ENCODE measurements at regions not wholly inside any gene's neighbourhood (a gene's known extent, or its start where the extent isn't known, plus 50 kb on each side); places are given as distances from the start of the nearest gene placed in this dataset.

DNA sequence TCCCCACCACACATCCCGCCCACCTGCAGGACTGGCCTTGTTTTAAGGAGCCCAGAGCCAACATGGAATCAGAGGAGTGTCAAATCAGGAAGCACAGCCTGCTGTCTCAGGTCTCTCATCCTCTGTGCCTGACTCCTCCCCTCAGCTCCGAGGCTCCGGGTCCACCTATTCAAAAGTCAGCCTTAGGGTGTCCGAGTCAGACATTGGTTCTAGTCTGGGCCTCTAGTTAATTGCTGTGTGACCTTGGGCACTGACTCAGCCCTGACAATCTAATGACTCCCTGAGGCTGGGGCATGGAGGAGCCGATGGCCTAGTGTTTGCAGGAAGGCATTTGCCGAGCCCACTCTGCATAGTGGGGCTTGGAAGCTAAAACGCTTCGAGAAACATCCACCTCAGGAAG, 223.1 kb upstream of the PPP2R2D start:
- no peak for DNase-seq

DNA sequence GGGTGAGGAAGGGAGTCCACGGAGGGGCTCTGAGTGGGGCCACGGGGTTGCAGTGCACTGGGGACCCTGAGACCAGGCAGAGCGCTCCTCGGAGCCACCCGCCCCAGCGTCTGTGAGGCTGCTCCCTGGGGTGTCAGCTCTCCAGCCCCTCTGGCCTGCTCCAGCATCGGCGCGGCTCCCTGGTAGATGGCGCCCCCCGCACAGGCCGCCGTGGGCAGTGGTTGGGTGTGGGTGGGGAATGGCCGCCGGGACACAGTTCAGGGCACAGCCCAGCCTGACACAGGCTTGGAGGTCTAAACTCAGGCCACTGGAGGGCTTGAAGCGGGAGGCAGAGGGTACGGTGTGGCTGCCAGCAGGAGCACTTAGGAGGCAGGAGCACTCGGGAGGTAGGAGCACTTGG, 222.6 kb upstream of the PPP2R2D start:
- no peak for DNase-seq

DNA sequence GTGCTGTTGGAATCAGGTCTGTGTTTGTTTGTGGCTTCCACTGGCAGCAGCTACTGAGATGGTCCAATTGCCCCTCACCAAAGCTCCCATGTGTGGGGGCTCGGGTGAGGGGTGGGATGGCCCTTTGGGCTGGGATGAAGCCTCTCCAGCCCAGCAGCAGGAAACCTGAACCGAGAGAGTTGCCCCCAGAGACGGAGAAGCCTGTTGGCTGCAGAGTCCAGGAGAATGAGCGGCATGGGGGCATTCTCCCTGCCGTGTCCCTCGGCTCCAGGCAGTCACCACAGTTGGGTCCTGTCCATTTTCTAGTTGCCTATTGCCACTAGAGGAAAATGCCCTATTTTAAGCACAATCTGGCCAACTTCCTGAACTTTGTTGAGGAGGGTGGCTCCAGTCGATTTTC, 222.2 kb upstream of the PPP2R2D start:
- DNase-seq, result no peak

DNA sequence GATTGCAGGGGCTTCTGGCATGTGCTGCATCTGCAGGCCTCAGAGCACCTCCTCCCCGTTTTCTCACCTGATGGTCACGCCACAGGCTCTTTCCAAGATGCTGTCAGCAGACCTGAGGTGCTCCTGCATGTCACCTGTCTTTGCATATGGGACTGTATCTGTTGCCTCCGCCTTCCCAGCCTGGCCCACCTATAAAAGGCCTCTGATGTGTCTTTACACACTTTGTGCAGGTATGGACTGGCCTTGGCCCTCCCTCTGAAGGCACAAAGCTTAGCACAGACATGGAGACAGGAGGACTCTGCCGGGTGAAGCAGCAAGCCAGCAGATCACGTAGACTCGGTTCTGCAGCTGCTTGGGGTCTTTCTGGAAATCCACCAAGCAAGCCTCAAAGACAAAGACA, 220.9 kb upstream of the PPP2R2D start:
- no peak for DNase-seq

- DNase-seq, result no peak
Measured at GRCh38 chr10:131681122-131681521, 219.7 kb upstream of the PPP2R2D start.

- no peak for DNase-seq
Measured at GRCh38 chr10:131681656-131682055, 219.2 kb upstream of the PPP2R2D start.

GRCh38 chr10:131682271-131682962, 218.4 kb upstream of the PPP2R2D start:
- DNase-seq, result no peak

- DNase-seq, result no peak
Measured at GRCh38 chr10:131683281-131683861, 217.4 kb upstream of the PPP2R2D start.

- no peak for DNase-seq
Measured at GRCh38 chr10:131683941-131684340, 216.9 kb upstream of the PPP2R2D start.

DNA sequence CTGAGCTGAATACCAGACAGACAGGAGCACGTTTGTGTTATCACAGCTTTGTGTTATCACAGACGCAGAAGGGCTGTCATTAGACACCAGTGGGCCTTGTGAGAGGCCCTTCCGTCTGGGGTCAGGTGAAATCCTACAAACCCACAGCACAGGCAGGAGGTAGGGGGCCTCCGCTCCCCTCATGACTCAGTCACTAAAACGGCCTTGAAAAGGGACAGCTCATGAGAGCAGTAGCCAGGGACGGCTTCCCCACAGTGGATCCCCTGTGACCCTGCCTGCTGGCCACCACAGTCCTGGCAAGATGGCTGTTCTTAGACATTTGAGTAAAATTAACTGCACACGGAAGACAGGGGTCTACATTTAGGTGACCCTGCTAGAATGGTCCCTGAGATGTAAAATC, 215.8 kb upstream of the PPP2R2D start:
- DNase-seq, result no peak

DNA sequence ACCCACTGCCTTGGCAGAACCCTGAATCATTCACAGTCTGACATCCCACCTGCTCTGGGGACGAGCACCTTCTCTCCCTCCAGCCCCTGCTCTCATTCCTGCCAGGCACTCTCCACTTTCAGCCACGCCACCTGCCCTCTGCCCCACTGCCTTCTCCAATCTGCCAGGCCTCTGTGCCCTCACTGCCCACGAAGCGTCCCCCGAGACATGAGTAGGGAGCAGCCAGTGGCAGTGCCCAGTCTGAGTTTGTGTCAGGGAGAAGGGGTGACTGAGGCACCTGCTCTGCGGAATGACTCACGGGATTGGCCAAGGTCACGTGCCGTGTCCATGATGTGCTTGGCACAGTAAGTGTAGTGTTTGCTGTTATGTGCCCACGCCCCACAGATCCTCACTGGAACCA, 215.2 kb upstream of the PPP2R2D start:
- no peak for DNase-seq

GRCh38 chr10:131686781-131687420, 213.9 kb upstream of the PPP2R2D start:
- DNase-seq, result no peak

DNA sequence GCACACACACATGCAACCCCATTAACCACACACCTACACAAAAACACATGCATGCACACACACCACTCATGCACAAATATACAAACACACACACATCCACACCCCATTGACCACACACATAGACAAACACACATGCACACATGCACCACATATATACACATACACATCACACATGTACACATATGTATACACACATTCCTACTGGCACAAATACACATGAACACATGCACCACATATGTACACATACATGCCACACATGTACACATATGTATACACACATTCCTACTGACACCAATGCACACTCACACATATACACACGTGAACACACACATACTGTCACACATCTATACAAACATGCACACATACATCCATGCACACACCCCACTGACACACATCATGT, 212.5 kb upstream of the PPP2R2D start:
- DNase-seq, result no peak

DNA sequence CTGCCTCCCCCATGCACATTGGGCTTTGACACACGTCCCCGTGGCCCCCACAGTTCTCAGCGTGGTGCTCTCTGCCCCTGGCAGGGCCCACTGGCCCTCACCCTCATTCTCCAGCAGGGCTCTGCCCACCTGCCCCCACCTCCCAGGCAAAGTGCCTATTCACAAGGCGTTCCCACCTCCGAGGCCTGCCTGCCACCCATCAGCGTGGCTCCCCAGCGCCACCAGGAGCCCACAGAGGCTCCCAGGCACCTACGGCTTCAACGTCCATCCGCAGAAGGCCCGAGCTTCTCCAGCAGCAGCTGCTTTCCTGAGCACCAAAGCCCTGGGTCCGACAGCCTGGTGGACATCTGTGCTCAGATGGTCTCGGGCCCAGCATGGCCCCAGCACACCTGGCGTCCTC, 211.8 kb upstream of the PPP2R2D start:
- no peak for DNase-seq

DNA sequence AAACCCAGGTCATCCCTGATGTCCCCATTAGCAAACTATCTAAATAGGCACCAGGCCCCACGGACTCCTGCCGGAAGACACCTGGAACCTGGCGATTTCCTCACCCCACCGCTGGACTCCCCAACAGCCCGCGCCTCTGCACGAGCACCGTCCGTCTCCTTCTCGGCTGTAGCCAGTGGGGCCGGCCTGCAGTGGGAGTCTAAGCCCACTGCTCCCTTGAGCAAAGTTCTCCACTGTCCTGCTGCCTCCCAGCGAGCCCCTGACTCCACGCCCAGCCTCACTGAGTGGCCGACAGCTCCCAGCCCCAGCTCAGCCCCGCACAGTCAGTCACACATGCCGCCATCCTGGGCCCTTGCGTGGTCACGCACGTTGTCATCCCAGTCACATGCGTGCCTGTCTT, 211.3 kb upstream of the PPP2R2D start:
- DNase-seq, result no peak

DNA sequence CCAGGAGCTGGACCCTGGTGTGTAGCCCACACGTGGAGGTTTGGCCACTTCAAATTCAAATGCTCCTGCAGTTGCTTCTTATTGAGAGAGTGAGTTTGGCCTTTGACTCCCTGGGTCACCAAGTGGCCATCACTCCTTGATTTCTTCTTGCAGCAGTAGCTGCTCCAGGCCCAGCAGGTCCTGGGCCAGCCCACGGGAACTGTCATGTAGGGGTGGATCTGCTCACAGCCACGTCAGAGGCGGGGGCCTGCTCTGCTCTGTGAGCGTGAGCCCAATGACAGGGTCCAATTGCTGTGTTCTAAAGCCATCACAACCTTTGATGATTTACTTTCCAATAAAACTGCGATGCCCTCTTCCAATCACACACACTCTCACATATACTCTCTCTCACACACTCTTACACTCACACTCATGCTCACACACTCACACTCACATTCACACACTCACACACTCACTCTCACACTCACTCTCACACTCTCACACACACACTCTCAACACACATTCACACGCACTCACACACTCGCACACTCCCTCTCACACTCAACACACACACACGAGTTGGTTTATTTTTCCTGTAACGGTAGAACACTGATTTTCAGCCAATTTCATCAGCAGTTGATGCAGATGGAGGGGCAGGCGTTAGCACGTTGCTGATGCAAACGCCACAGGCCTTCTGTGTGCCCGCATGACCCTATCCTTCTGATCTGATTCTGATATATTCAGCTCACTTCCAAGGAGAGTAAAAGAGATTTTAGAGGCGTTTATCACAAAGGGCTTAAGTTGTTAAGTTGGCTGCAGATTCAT, 210.7 kb upstream of the PPP2R2D start:
- DNase-seq, result no peak

DNA sequence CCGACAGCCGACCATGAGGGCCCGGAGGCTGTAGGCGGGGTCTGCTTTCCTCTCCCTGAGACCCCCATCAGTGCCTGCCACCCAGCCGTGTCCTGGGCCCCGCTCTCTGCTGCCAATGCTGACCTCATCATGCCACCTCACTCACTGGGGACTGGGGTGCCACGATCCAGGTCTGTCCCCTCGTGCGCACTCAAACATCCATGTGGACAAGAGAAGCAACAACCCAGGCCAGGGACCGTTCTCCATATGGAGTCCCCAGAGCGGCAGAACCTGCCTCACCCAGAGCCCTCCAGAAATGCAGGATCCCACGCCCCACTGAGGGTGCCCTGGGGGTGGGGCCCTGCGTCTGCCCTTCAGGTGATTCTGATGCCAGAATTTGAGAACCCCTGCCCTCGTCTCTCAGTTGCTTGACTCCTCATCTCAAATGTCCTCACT, 210.0 kb upstream of the PPP2R2D start:
- DNase-seq, result no peak

GRCh38 chr10:131691481-131692090, 209.2 kb upstream of the PPP2R2D start:
- DNase-seq, result no peak

DNA sequence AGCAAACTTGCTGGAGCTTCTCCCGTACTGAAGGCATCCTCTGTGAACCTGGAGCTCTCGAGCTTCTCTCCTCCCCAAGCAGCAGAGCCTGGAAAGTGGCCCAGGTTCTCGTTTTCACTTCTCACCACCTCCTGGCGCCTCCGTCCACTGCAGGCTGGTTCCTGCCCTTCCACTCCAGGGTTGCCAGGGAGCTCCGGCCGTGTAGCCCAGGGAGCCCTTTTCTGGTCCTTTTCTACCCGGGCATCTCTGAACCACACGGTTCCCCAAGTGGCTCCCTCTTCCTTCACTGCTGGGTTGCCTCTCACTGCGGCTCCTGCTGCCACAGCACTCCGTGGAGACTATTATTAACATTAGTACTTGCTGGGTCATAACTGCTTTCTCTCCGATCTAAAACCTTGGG, 208.6 kb upstream of the PPP2R2D start:
- no peak for DNase-seq

DNA sequence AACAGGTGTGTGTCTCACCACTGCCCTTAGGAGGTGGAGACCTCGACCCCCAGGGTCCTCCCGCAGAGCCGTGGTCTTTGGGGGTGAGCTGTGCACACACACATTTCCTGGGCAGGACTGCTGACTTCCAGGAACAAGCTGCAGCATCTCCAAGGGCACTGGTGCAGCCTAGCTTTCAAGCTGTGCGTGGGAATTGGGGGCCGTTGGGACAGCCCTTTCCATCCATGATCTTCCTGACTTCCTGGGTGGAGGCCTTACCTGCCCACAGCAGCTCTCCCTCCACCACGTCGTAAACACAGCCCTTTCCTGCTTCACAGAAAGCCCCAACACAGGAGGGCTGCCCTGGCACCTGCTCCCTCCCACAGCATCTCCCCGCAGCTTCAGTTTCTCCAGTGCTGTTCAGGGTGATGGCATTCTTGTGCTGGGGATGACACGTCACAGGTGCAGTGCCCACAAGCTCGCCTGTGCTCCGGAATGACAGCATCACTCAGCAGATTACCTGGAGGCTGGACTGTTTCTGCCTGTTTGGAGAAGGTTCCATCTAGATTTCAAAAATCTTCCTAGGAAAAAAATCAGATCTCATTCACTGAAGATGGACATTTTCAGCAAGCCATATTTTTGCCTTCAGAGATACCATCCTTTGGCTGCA, 208.0 kb upstream of the PPP2R2D start:
- no peak for DNase-seq

GRCh38 chr10:131693766-131694165, 207.0 kb upstream of the PPP2R2D start:
- DNase-seq, result no peak

GRCh38 chr10:131694168-131694780, 206.5 kb upstream of the PPP2R2D start:
- DNase-seq, result no peak
